ENCODE measurements at regions not wholly inside any gene's neighbourhood (a gene's known extent, or its start where the extent isn't known, plus 50 kb on each side); places are given as distances from the start of the nearest gene placed in this dataset.

GRCh38 chr12:74980510-74980909 is 229.1 kb downstream of the KCNC2 start:
- Histone ChIP-seq H3K4me1 (ENCODE audit: control insufficient read depth, insufficient read depth, low read length) (peaks cover 24% of the 10 kb centered on the region), H3K27ac (ENCODE audit: low read length) (no peak overlapping the region), H3K27me3 (ENCODE audit: control insufficient read depth, insufficient read depth, low read length) (no peaks in the 10 kb centered on the region), H3K4me3 (ENCODE audit: low read length) (no peak overlapping the region), H3K36me3 (ENCODE audit: control insufficient read depth, insufficient read depth, low read length) (no peaks in the 10 kb centered on the region), H3K9me3 (ENCODE audit: control insufficient read depth, low read depth, low read length) (peaks cover 2% of the 10 kb centered on the region)
- DNase-seq = peak; percentile 44 to 83
- 0% methylated on average over 1 of the region's 4 CpGs for WGBS (ENCODE audit: insufficient coverage, low lambda C conversion rate)

GRCh38 chr12:74981541-74981940 is 228.1 kb downstream of the KCNC2 start:
- Histone ChIP-seq H3K4me1 (ENCODE audit: control insufficient read depth, insufficient read depth, low read length) (peaks cover 24% of the 10 kb centered on the region), H3K9me3 (ENCODE audit: control insufficient read depth, low read depth, low read length) (peaks cover 2% of the 10 kb centered on the region), H3K27ac (ENCODE audit: low read length) (no peak overlapping the region), H3K36me3 (ENCODE audit: control insufficient read depth, insufficient read depth, low read length) (no peaks in the 10 kb centered on the region), H3K4me3 (ENCODE audit: low read length) (no peak overlapping the region), H3K27me3 (ENCODE audit: control insufficient read depth, insufficient read depth, low read length) (no peaks in the 10 kb centered on the region)
- no peak for DNase-seq
- WGBS (ENCODE audit: insufficient coverage, low lambda C conversion rate) = 80% methylated on average over 1 of the region's 1 CpG

GRCh38 chr12:74983917-74984316 is 225.7 kb downstream of the KCNC2 start:
- Histone ChIP-seq H3K27me3 (ENCODE audit: control insufficient read depth, insufficient read depth, low read length) (no peaks in the 10 kb centered on the region), H3K36me3 (ENCODE audit: control insufficient read depth, insufficient read depth, low read length) (no peaks in the 10 kb centered on the region), H3K4me3 (ENCODE audit: low read length) (no peak overlapping the region), H3K9me3 (ENCODE audit: control insufficient read depth, low read depth, low read length) (no peaks in the 10 kb centered on the region), H3K27ac (ENCODE audit: low read length) (no peak overlapping the region), H3K4me1 (ENCODE audit: control insufficient read depth, insufficient read depth, low read length) (peaks cover 24% of the 10 kb centered on the region)
- no CpG with 5 or more reads among the region's 3 CpGs for WGBS (ENCODE audit: insufficient coverage, low lambda C conversion rate)
- DNase-seq = peak in 1 of 2 donors; percentile 28

- H3K27me3 ChIP-seq (ENCODE audit: control insufficient read depth, insufficient read depth, low read length) = no peaks in the 10 kb centered on the region
- H3K4me1 ChIP-seq (ENCODE audit: control insufficient read depth, insufficient read depth, low read length) = peaks cover 24% of the 10 kb centered on the region
- no peak overlapping the region for H3K4me3 ChIP-seq (ENCODE audit: low read length)
- H3K36me3 ChIP-seq (ENCODE audit: control insufficient read depth, insufficient read depth, low read length) = no peaks in the 10 kb centered on the region
- no peak overlapping the region for H3K27ac ChIP-seq (ENCODE audit: low read length)
- H3K9me3 ChIP-seq (ENCODE audit: control insufficient read depth, low read depth, low read length) = no peaks in the 10 kb centered on the region
- no CpG with 5 or more reads among the region's 4 CpGs for WGBS (ENCODE audit: insufficient coverage, low lambda C conversion rate)
- peak in 1 of 2 donors; percentile 23 for DNase-seq
Observed at GRCh38 chr12:74984631-74985030, 225.0 kb downstream of the KCNC2 start.

GRCh38 chr12:74985293-74985985 is 224.2 kb downstream of the KCNC2 start:
- peaks cover 24% of the 10 kb centered on the region for H3K4me1 ChIP-seq (ENCODE audit: control insufficient read depth, insufficient read depth, low read length)
- H3K27me3 ChIP-seq (ENCODE audit: control insufficient read depth, insufficient read depth, low read length) = no peaks in the 10 kb centered on the region
- no peak for DNase-seq
- H3K36me3 ChIP-seq (ENCODE audit: control insufficient read depth, insufficient read depth, low read length) = no peaks in the 10 kb centered on the region
- no CpG with 5 or more reads among the region's 11 CpGs for WGBS (ENCODE audit: insufficient coverage, low lambda C conversion rate)
- no peaks in the 10 kb centered on the region for H3K9me3 ChIP-seq (ENCODE audit: control insufficient read depth, low read depth, low read length)
- H3K27ac ChIP-seq (ENCODE audit: low read length) = no peak overlapping the region
- H3K4me3 ChIP-seq (ENCODE audit: low read length) = no peak overlapping the region

DNA sequence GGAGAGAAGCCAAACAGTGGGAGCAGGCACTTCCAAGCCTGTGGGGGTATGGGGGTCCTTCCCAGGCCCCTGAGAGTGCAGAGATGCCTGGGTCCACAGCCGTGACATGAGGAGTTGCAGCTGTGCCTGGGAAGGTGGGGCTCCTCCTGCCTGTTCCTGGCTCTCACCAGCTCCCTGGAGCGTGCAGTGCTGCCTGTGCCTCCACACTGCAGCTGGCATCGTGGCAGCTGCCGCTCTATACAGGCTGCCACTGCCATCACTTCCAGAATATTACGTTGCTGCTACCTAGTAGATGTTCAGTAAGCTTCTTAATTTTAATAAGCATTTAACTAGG is 223.7 kb downstream of the KCNC2 start:
- H3K4me3 ChIP-seq (ENCODE audit: low read length) = no peak overlapping the region
- 100% methylated on average over 1 of the region's 5 CpGs for WGBS (ENCODE audit: insufficient coverage, low lambda C conversion rate)
- no peak for DNase-seq
- peaks cover 20% of the 10 kb centered on the region for H3K4me1 ChIP-seq (ENCODE audit: control insufficient read depth, insufficient read depth, low read length)
- H3K27ac ChIP-seq (ENCODE audit: low read length) = no peak overlapping the region
- H3K9me3 ChIP-seq (ENCODE audit: control insufficient read depth, low read depth, low read length) = no peaks in the 10 kb centered on the region
- H3K27me3 ChIP-seq (ENCODE audit: control insufficient read depth, insufficient read depth, low read length) = no peaks in the 10 kb centered on the region
- H3K36me3 ChIP-seq (ENCODE audit: control insufficient read depth, insufficient read depth, low read length) = no peaks in the 10 kb centered on the region

DNA sequence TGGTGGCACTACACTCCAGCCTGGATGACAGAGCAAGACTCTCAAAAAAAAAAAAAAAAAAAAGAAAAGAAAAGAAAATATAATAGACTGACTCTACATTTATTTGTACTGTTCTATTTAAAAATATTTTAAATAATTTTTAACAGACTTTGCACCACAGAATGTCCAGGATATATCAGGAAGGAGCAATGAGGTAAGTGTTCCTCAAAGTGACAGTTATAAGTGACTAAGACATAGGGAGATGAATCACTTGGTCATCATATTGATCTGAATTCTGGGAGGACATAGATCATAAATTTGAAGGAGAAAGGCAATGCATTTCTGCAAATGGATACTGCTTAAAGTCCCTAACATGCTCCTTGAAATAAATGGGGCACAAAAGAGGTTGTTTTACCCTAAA is 221.5 kb downstream of the KCNC2 start:
- H3K9me3 ChIP-seq (ENCODE audit: control insufficient read depth, low read depth, low read length) = no peaks in the 10 kb centered on the region

More for the DNA sequence above, 221.5 kb downstream of the KCNC2 start:
- Histone ChIP-seq H3K36me3 (ENCODE audit: control insufficient read depth, insufficient read depth, low read length) (no peaks in the 10 kb centered on the region), H3K4me3 (ENCODE audit: low read length) (no peak overlapping the region), H3K27ac (ENCODE audit: low read length) (no peak overlapping the region), H3K4me1 (ENCODE audit: control insufficient read depth, insufficient read depth, low read length) (peaks cover 12% of the 10 kb centered on the region), H3K27me3 (ENCODE audit: control insufficient read depth, insufficient read depth, low read length) (no peaks in the 10 kb centered on the region)
- DNase-seq = no peak

Data from large intestine (tissue), 3 donors.